ENCODE measurements at regions not wholly inside any gene's neighbourhood (a gene's known extent, or its start where the extent isn't known, plus 50 kb on each side); places are given as distances from the start of the nearest gene placed in this dataset.

DNA sequence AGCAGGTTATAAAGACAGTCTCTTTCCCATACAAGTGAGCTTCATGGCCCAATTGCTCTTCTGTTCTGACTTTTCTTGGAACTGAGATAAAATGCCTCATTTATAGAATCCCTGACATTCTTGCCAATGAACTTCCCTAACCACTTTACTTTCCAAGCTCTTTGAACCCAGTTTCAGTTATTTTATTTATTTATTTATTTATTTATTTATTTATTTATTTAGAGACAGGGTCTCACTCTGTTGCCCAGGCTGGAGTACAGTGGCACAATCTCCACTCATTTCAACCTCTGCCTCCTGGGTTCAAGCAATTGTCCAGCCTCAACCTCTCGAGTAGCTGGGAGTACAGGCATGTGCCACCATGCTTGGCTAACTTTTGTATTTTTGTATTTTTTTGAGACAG, 138.5 kb upstream of the ZNF184 start:
- TF ChIP-seq, protein P1, sequence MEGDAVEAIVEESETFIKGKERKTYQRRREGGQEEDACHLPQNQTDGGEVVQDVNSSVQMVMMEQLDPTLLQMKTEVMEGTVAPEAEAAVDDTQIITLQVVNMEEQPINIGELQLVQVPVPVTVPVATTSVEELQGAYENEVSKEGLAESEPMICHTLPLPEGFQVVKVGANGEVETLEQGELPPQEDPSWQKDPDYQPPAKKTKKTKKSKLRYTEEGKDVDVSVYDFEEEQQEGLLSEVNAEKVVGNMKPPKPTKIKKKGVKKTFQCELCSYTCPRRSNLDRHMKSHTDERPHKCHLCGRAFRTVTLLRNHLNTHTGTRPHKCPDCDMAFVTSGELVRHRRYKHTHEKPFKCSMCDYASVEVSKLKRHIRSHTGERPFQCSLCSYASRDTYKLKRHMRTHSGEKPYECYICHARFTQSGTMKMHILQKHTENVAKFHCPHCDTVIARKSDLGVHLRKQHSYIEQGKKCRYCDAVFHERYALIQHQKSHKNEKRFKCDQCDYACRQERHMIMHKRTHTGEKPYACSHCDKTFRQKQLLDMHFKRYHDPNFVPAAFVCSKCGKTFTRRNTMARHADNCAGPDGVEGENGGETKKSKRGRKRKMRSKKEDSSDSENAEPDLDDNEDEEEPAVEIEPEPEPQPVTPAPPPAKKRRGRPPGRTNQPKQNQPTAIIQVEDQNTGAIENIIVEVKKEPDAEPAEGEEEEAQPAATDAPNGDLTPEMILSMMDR (IDR thresholded peaks at IDR 0.05): no peak
- no peak for TF ChIP-seq POLR2A (IDR thresholded peaks at IDR 0.05)

Data from adrenal gland (tissue), 5 donors.